PC-9 (cell line): ENCODE measurements at regions not wholly inside any gene's neighbourhood (a gene's known extent, or its start where the extent isn't known, plus 50 kb on each side); places are given as distances from the start of the nearest gene placed in this dataset.

Experiments used
- BruUV-seq: library from RNA; stranded (reverse); fragments of 400-500 nt; replicated peaks from 2 replicates; lab custom pipeline; 2021; lab: Mats Ljungman, UMichigan
- CTCF ChIA-PET: fragments of 300-600 bp; sonication (Branson Sonifier 250); formaldehyde crosslinking; loops from one replicate; lab custom pipeline; 2022; ENCODE audit warnings: antibody characterized with exemption; lab: Charles Lee
- POLR2A ChIA-PET: fragments of 300-600 bp; sonication (Branson Sonifier 250); formaldehyde crosslinking; loops from one replicate; lab custom pipeline; 2022; ENCODE audit warnings: antibody characterized with exemption; ENCODE audit not compliant: unreplicated experiment; lab: Charles Lee
- DNase-seq, 2 experiments: peaks; one replicate each; pipeline versions ENCODE4 v3.0.0 to v3.0.0-alpha.2; 2015 to 2022; ENCODE audit warnings: mixed read lengths in 1 of 2
- H2AFZ ChIP-seq: fragments of 200-600 bp; sonication (generic); 2 replicates; pipeline ENCODE4 v1.8.1; 2017; ENCODE audit warnings: antibody characterized with exemption
- H3F3A ChIP-seq: fragments of 200-600 bp; sonication (generic); 2 replicates; pipeline ENCODE4 v1.8.1; 2017; ENCODE audit warnings: antibody characterized with exemption, mild to moderate bottlenecking, low read depth; ENCODE audit not compliant: insufficient read depth
- H3K27ac ChIP-seq: fragments of 200-600 bp; sonication (generic); 2 replicates; pipeline ENCODE4 v1.6.1; 2016; ENCODE audit warnings: mixed run types
- H3K27me3 ChIP-seq: fragments of 200-600 bp; sonication (generic); 2 replicates; pipeline ENCODE4 v1.6.1; 2016; ENCODE audit warnings: low read depth, mixed run types; ENCODE audit not compliant: insufficient read depth
- H3K36me3 ChIP-seq: fragments of 200-600 bp; sonication (generic); 2 replicates; pipeline ENCODE4 v1.6.1; 2016; ENCODE audit warnings: low read depth, mixed run types
- H3K4me1 ChIP-seq: fragments of 200-600 bp; sonication (generic); replicated peaks from 2 replicates; pipeline ENCODE4 v1.6.1; 2016; ENCODE audit warnings: mixed run types; ENCODE audit not compliant: insufficient read depth
- H3K4me2 ChIP-seq: fragments of 200-600 bp; sonication (generic); 2 replicates; pipeline ENCODE4 v1.6.1; 2017; ENCODE audit warnings: mixed run types
- H3K4me3 ChIP-seq: fragments of 200-600 bp; sonication (generic); 2 replicates; pipeline ENCODE4 v1.6.1; 2016; ENCODE audit warnings: mixed run types
- H3K79me2 ChIP-seq: fragments of 200-600 bp; sonication (generic); 2 replicates; pipeline ENCODE4 v1.6.1; 2017; ENCODE audit warnings: low read depth, mixed run types
- H3K9me2 ChIP-seq: fragments of 200-600 bp; sonication (generic); 2 replicates; pipeline ENCODE4 v1.8.1; 2017; ENCODE audit warnings: mild to moderate bottlenecking; ENCODE audit not compliant: insufficient read depth
- H3K9me3 ChIP-seq: fragments of 200-600 bp; sonication (generic); 2 replicates; pipeline ENCODE4 v1.8.1; 2016; ENCODE audit warnings: low read depth; ENCODE audit not compliant: insufficient read depth
- H4K20me1 ChIP-seq: fragments of 200-600 bp; sonication (generic); 2 replicates; pipeline ENCODE4 v1.8.1; 2017; ENCODE audit not compliant: insufficient read depth
- EZH2 ChIP-seq: fragments of 200-600 bp; sonication (generic); IDR thresholded peaks from 2 replicates; pipeline ENCODE4 v1.8.0; 2017; ENCODE audit warnings: antibody characterized with exemption, low read depth
- intact Hi-C: fragments of 100-400 bp; cut with micrococcal nuclease; formaldehyde crosslinking; loops from one replicate; pipeline ENCODE4 v1.10.0; 2022; ENCODE audit not compliant: unreplicated experiment
- TF ChIP-seq, protein P1 (sequence below): fragments of 200-600 bp; sonication (generic); conservative IDR thresholded peaks from 2 replicates; pipeline ENCODE4 v1.6.1; 2017; ENCODE audit warnings: mixed run types, antibody characterized with exemption, mild to moderate bottlenecking, moderate library complexity

DNA sequence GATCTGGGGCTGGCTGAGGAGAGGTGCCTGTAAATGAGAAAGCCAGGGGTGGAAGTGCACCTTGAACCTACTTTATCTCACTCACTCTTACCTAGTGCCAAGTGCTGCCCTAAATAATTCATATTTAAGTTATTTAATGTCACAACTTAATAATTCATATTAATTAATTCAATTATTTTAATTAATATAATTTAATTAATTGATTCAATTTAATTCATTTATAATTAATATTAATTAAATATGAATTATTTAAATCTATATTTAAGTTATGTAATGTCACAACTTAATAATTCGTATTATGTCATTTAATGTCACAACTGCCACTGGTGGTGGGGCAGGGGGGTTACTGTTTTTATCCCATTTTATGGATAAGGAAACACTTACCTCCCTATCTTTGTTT, 361.6 kb upstream of the RUNX1 start:
- Histone ChIP-seq H3F3A (no peaks in the 10 kb centered on the region), H3K9me3 (no peaks in the 10 kb centered on the region), H3K36me3 (no peaks in the 10 kb centered on the region), H4K20me1 (no peaks in the 10 kb centered on the region), H3K27ac (no peak overlapping the region), H3K27me3 (no peaks in the 10 kb centered on the region), H3K79me2 (no peaks in the 10 kb centered on the region), H3K4me3 (no peak overlapping the region), H2AFZ (no peak overlapping the region), H3K9me2 (no peaks in the 10 kb centered on the region), H3K4me2 (no peak overlapping the region), H3K4me1 (no peaks in the 10 kb centered on the region)
- no peak for TF ChIP-seq EZH2
- TF ChIP-seq, protein P1, sequence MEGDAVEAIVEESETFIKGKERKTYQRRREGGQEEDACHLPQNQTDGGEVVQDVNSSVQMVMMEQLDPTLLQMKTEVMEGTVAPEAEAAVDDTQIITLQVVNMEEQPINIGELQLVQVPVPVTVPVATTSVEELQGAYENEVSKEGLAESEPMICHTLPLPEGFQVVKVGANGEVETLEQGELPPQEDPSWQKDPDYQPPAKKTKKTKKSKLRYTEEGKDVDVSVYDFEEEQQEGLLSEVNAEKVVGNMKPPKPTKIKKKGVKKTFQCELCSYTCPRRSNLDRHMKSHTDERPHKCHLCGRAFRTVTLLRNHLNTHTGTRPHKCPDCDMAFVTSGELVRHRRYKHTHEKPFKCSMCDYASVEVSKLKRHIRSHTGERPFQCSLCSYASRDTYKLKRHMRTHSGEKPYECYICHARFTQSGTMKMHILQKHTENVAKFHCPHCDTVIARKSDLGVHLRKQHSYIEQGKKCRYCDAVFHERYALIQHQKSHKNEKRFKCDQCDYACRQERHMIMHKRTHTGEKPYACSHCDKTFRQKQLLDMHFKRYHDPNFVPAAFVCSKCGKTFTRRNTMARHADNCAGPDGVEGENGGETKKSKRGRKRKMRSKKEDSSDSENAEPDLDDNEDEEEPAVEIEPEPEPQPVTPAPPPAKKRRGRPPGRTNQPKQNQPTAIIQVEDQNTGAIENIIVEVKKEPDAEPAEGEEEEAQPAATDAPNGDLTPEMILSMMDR: no peak
- no TSS peak for BruUV-seq
- intact Hi-C loops: no loop called here
- ChIA-PET CTCF (no interaction called here), POLR2A (no interaction called here)
- no peak for DNase-seq

DNA sequence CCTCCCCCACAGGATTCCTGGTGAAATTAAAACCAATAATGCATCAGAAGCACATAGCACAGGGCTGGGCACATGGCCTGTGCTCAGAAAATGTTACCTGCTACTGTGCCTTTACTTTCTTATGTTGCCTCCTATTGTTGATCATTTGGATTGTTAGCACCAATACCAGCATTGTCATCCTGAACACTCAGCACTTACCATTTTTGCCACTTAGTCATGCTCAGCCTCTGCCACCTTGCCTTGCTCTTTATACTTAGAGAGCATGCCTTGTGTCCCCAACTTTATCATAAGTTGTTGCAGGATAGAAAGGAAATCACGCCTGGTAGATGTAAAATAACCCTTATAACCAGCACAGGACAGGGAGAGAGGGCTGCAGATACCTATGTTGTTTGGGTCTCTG, 361.0 kb upstream of the RUNX1 start:
- intact Hi-C loops: no loop called here
- Histone ChIP-seq H4K20me1 (no peaks in the 10 kb centered on the region), H2AFZ (no peak overlapping the region), H3K4me2 (no peak overlapping the region), H3K27ac (no peak overlapping the region), H3K4me1 (no peaks in the 10 kb centered on the region), H3K4me3 (no peak overlapping the region), H3K36me3 (no peaks in the 10 kb centered on the region), H3K9me3 (no peaks in the 10 kb centered on the region), H3K79me2 (no peaks in the 10 kb centered on the region), H3K9me2 (no peaks in the 10 kb centered on the region), H3F3A (no peaks in the 10 kb centered on the region), H3K27me3 (no peaks in the 10 kb centered on the region)
- no TSS peak for BruUV-seq
- no peak for TF ChIP-seq EZH2
- TF ChIP-seq, protein P1: no peak
- CTCF ChIA-PET: no interaction called here
- POLR2A ChIA-PET: no interaction called here
- no peak for DNase-seq

DNA sequence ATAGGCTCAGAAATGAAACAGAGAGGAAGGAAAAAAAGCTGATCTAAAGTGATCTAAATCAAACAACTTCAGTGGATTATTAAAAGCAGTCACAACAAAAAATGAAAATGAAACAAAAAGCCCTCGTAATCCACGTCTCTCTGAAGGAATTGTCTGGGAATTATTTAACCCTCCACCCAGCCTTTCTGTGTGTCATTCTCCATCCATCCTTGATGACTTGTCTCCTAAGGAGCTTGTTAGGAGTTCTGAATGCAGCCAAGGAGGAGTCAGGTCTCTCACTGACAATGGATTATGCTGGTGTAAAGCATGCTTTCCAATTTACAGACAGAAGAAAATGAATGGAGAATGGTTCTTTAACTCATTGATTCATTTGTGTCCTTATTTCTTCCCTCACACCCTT, 359.3 kb upstream of the RUNX1 start:
- H3K9me2 ChIP-seq: no peaks in the 10 kb centered on the region
- no peak overlapping the region for H3K27ac ChIP-seq
- H3K4me1 ChIP-seq: no peaks in the 10 kb centered on the region
- H2AFZ ChIP-seq: no peak overlapping the region
- H3K27me3 ChIP-seq: no peaks in the 10 kb centered on the region
- intact Hi-C loops: no loop called here
- no peaks in the 10 kb centered on the region for H3K9me3 ChIP-seq
- H3K36me3 ChIP-seq: no peaks in the 10 kb centered on the region
- TF ChIP-seq, protein P1: no peak
- TF ChIP-seq EZH2: no peak
- no peaks in the 10 kb centered on the region for H4K20me1 ChIP-seq
- BruUV-seq: no TSS peak
- H3K4me2 ChIP-seq: no peak overlapping the region
- POLR2A ChIA-PET: no interaction called here
- DNase-seq: no peak
- H3F3A ChIP-seq: no peaks in the 10 kb centered on the region
- no peaks in the 10 kb centered on the region for H3K79me2 ChIP-seq
- no peak overlapping the region for H3K4me3 ChIP-seq
- CTCF ChIA-PET: no interaction called here
